CD4-positive, alpha-beta T cell treated with Interleukin-6 at 100 ng/mL for 8 hours (primary cell): ENCODE measurements at regions not wholly inside any gene's neighbourhood (a gene's known extent, or its start where the extent isn't known, plus 50 kb on each side); places are given as distances from the start of the nearest gene placed in this dataset.

Experiments used
- DNase-seq: peaks from one replicate; pipeline ENCODE4 v3.0.0-alpha.2; 2020; ENCODE audit warnings: mixed read lengths, low spot score

GRCh38 chr2:180058993-180059392 is 51.9 kb upstream of the CWC22 start:
- no peak for DNase-seq

GRCh38 chr2:180057706-180058412 is 50.8 kb upstream of the CWC22 start:
- no peak for DNase-seq
